HG02840 (cell line): ENCODE measurements at regions not wholly inside any gene's neighbourhood (a gene's known extent, or its start where the extent isn't known, plus 50 kb on each side); places are given as distances from the start of the nearest gene placed in this dataset.

Source experiments
- ATAC-seq: cut with Tn5 transposase; IDR thresholded peaks from one replicate; pipeline ENCODE4 v1.9.1; 2021; ENCODE audit warnings: mild to moderate bottlenecking, moderate library complexity, moderate number of reproducible peaks; ENCODE audit not compliant: unreplicated experiment, low FRiP score

DNA sequence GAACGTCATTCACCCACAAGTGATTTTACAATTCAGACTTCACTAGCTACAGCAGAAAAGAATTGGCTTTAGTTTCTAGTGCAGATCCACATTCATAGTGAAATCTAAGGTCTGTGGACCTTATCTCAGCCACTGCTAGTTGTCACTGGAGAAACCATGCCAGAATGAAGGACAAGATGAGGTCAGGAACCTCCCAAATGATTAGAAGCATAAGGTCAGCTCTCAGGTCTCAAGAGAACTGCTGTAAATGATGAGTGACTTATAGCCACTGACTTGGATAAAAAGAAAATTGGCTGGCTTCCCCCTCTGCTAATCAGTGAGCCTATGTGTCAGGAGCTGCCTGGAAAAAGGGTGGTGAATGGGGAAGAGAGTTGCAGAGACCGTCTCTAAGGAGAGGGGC is 265.3 kb upstream of the BMP2 start:
- no peak for ATAC-seq

DNA sequence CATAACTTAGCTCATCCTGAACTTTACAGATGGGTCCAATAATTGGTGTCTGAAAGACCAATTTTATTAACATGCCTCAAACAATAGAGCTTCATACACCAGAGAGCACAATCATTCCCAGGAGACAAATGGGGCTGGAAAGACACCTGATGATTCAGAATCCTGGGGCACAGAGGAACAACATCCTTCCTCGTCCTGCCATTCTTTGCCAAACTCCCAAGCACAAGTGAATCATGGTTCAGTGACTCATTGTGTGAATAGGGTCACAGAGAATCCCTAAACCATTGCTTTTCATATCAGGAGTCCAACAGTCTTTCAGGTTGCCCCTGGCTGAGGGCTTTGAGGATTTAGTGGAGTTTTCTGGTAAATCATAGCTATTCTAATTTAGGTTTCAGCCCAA is 266.4 kb upstream of the BMP2 start:
- no peak for ATAC-seq

DNA sequence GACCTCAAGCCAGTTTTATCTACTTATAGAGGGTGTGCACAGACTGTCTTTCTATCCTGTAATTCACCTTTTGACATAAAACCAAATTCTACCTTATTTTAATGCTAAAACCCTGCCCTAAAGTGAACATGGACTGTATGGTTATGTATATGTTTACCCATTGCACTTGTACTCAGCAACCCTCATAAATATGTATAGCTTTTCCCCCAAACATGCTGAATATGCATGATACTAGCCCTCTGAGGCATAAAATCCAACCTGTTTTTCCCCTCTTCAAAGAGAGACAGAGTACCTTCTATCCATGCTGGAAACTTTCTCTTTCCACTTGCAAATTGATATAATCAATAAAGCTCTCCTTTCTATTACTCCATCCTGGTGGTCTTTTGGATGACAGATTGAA is 267.9 kb upstream of the BMP2 start:
- ATAC-seq = no peak

GRCh38 chr20:6496874-6497273 is 270.6 kb upstream of the BMP2 start:
- ATAC-seq = no peak

DNA sequence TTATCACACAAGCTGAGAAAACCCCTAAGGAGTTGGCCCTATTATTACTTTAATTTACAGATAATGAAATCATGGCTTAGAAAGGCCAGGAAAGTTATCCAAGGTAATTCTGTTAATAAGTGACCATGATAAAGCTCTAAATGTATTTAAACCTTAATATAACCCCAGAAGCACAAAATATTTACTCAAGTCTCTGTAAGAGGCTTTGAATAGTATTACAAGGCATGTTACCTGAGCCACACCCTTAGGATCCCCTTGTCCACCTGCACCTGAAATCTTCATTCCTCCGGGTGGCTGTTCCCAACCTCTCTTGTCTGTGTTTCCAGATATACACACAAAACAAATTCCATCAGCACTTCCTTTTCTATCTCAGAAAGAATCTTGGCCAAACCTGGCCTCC is 271.6 kb upstream of the BMP2 start:
- ATAC-seq = no peak

GRCh38 chr20:6492271-6493055 is 275.0 kb upstream of the BMP2 start:
- ATAC-seq = no peak

DNA sequence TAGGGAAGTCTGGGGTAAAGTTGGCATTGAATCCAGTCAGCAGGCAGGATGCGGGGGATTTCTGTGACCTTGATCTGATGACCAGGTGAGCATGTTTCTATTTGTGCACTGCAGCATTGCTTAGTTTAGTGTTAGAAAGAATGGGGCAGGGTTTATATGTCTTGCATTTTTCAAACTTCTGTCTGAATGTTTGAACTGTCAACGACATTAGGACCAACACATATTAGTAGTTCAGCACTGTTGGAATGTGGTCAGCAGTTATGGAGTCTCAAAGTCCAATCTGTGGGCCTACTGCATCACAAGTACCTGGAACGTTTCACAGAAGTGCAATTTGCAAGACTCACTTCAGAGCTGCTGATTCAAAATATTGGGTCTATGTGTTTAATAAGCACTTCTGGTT is 276.6 kb upstream of the BMP2 start:
- no peak for ATAC-seq

- ATAC-seq = no peak
Observed at GRCh38 chr20:6489361-6490171, 277.9 kb upstream of the BMP2 start.

DNA sequence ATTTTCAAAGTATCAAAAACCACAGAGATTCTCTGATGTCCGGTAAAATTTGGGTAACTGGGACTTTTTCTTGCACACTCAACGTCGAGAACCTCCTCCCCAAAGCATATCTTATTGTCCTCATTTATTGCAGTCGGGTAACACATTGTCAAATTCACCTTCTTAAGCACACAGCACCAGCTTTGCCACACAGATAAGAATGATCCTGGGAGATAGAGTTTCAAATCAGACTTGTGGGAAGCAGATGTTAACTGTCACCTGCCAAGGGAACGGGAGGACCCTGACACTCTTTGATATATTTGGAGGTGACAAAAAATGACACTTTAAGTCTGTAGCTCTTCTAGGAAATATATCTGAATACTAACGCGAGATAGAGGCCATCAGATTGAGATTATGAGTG is 282.1 kb upstream of the BMP2 start:
- no peak for ATAC-seq

DNA sequence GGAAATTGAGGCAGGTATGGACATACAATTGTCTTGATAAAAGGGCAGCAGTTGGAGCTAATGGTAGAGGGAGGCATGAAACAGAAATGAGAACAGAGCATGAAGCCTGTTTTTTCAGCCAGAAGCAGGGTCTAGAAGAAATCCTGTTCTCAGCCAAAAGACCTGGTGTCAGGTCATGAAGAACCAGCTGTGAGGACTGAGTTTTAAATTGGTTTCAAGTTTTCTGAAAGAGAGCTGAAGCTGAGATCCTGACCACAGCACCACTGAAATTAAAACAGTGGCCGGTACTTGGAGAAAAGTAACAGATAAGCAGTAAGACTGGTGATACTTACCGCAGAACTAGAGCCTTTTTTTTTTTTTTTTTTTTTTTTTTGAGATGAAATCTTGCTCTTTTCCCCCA is 283.8 kb upstream of the BMP2 start:
- no peak for ATAC-seq

GRCh38 chr20:6482486-6482885 is 285.0 kb upstream of the BMP2 start:
- ATAC-seq = no peak

DNA sequence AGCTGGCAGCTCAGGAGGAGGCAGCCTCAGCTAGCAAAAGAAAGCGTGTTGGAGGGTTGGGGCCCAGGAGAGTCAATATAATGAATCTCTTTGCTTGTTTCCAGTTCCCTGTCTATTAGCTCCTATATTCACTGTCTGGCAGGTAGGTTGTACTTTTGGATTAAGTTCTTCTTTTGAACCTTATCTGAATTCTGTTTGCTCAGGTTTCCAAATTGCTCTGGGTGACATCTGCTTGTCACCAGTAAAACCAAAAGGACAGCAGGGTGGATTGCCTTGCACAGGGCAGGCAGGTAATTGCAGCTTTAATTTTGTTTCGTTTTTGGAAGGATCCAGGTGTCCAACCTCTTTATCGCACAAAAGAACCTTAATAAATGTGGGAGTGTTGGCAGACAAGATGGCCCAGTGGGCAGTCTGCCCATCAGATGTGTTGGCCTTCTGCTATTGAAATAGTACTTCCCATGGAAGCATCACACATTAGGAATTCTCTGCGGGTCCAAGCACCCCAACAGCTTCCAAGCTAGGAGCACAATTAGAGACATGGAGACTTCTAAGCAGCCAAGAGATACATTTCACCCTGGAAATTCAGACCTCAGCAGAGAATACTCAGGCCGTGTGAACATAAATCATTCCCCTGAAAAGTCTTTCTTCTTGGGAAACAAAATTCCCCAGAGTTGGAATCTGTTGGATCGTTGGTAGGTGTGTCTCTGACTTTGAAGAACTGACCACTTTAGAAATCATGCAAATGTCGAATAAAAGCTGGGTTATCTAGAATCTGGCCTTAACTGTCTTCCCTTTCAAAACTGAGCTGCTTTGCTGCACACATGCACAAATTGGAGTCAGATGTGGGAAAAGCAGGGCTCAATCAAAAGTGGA is 286.9 kb upstream of the BMP2 start:
- no peak for ATAC-seq

GRCh38 chr20:6473197-6473596 is 294.3 kb upstream of the BMP2 start:
- ATAC-seq = no peak

- ATAC-seq = no peak
Observed at GRCh38 chr20:6471871-6472270, 295.6 kb upstream of the BMP2 start.

DNA sequence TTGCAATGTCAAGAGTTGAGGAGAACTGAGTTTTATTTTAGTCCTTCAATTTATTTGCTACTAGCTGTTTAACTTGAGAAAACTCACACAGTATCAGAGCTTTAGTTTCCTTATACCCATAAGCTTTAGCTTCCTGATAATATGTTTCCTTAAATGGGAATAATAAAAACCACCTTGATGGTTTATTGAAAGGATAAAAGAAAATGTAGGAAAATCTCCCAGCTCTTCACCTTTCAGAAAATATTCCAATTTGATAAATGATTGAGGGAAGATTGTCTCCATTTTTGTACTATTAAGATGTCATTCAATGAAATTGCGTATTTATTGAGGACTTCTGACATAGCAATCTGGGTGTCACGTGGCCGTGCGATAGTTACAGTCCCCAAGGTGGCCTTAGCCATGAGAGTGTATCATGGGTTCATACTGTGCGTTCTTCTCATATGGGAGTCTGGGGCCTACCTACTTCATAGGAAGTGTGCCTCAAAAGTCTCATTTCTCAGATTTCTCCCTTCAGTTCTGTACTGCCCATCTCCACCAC is 296.3 kb upstream of the BMP2 start:
- ATAC-seq = no peak

DNA sequence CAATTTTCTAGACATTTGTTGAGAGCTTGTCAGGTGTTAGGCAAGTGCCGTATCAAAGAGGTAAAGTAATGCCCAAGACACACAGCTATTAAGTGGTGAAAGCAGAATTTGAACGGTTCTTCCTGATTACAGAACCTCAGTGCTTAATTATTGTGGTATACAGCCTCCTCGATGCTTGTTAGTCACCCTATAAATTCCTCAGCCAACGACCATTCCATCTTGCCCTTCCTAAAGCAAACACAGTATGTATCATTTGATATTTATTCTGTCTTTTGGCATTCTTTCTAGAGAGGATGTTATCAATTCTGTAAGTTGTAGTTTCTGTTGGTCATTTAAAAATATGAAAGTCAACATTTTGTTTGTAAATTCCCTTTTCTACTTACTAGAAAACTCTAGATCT is 297.8 kb upstream of the BMP2 start:
- no peak for ATAC-seq

- no peak for ATAC-seq
Observed at GRCh38 chr20:6468423-6469116, 298.9 kb upstream of the BMP2 start.

GRCh38 chr20:6467562-6467961 is 299.9 kb upstream of the BMP2 start:
- no peak for ATAC-seq

- ATAC-seq = no peak
Observed at GRCh38 chr20:6466075-6466810, 301.2 kb upstream of the BMP2 start.
